ENCODE measurements at regions not wholly inside any gene's neighbourhood (a gene's known extent, or its start where the extent isn't known, plus 50 kb on each side); places are given as distances from the start of the nearest gene placed in this dataset.

DNA sequence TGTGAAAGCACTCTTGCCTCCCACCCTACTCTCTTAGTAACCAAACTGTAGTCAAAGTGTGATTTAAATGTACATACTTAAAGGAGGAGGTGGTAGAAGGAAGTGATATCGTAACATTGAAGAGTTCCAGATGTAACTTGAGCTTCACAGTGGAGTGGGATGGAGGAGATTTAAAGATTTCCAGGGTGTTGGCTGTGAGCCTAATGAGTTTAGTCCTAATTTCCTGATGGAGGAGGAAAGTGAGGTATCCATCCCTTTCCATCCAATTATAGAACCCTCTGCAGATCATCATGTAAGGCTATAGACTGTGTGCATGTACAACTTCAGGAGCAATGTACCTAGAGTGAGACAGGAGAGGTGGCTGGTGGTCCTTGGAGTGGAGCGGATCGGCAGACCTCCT is 1163.9 kb upstream of the SEMA6A start:
- Histone ChIP-seq H2BK15ac (ENCODE audit: low read length) (no peak overlapping the region), H3K9ac (ENCODE audit: low read depth, low read length, poor library complexity) (no peak overlapping the region), H4K8ac (ENCODE audit: low read depth, low read length) (no peak overlapping the region), H3K4me3 (ENCODE audit: low read length in 2 of 2) (no peak overlapping the region), H3K4ac (ENCODE audit: low read length) (no peak overlapping the region), H3K4me2 (ENCODE audit: insufficient read depth, low read length, poor library complexity, severe bottlenecking) (no peak overlapping the region), H2AFZ (ENCODE audit: low read length) (no peak overlapping the region), H3K14ac (ENCODE audit: low read length) (no peak overlapping the region), H3K18ac (ENCODE audit: low read length) (no peak overlapping the region), H3K23ac (ENCODE audit: low read depth, low read length, poor library complexity) (no peak overlapping the region), H3K36me3 (replicated peaks in 1 of 2; ENCODE audit: control insufficient read depth in 2 of 2, insufficient read depth in 2 of 2, low read length in 2 of 2) (no peaks in the 10 kb centered on the region), H2AK5ac (ENCODE audit: low read depth, low read length) (no peak overlapping the region), H3K27ac (replicated peaks; ENCODE audit: low read length) (no peak overlapping the region), H3K27me3 (ENCODE audit: control insufficient read depth in 3 of 3, insufficient read depth in 3 of 3, low read depth in 1 of 3, low read length in 3 of 3) (no peaks in the 10 kb centered on the region), H3K79me1 (ENCODE audit: low read depth, low read length) (no peaks in the 10 kb centered on the region), H2BK12ac (ENCODE audit: low read length) (no peak overlapping the region), H4K91ac (ENCODE audit: low read depth, low read length, poor library complexity) (no peak overlapping the region), H3K4me1 (ENCODE audit: control insufficient read depth in 2 of 2, insufficient read depth in 1 of 2, low read depth in 1 of 2, low read length in 2 of 2) (no peaks in the 10 kb centered on the region), H2BK5ac (ENCODE audit: low read length) (no peak overlapping the region), H3K9me3 (replicated peaks in 1 of 2; ENCODE audit: control insufficient read depth in 2 of 2, insufficient read depth in 1 of 2, low read depth in 1 of 2, low read length in 2 of 2) (no peaks in the 10 kb centered on the region), H2BK120ac (ENCODE audit: low read depth, low read length) (no peak overlapping the region)
- DNase-seq (ENCODE audit: low spot score), result no peak
- WGBS, 2 donors (ENCODE audit: extremely low coverage in 2 of 2, insufficient read length in 2 of 2, insufficient replicate concordance in 1 of 2), result no CpG with 5 or more reads among the region's 3 CpGs

DNA sequence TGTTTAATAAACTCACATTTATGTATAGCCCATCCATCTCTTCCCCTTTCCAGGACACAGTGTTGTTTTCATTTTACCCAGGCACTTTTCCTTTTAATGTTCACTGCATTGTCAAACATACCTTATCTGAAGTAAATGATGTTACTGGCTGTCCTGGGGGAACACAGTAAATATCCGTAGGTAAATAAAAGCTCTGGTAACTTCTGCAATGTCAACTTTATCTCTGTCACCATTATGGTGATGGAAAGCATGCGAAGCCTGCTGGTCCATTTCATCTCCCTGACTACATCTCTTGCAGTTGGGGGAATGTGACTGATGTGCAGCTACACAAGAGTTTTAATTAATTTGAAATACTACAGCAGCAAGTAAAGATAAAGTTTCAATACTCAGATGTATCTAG is 1162.1 kb upstream of the SEMA6A start:
- H2BK15ac ChIP-seq (ENCODE audit: low read length), result no peak overlapping the region
- H3K79me1 ChIP-seq (ENCODE audit: low read depth, low read length), result no peaks in the 10 kb centered on the region
- no peak overlapping the region for H2AFZ ChIP-seq (ENCODE audit: low read length)
- H4K91ac ChIP-seq (ENCODE audit: low read depth, low read length, poor library complexity), result no peak overlapping the region
- H2BK5ac ChIP-seq (ENCODE audit: low read length), result no peak overlapping the region
- H3K4ac ChIP-seq (ENCODE audit: low read length), result no peak overlapping the region
- no peak overlapping the region for H4K8ac ChIP-seq (ENCODE audit: low read depth, low read length)
- no peak overlapping the region for H2BK120ac ChIP-seq (ENCODE audit: low read depth, low read length)
- H3K27me3 ChIP-seq (ENCODE audit: control insufficient read depth in 3 of 3, insufficient read depth in 3 of 3, low read depth in 1 of 3, low read length in 3 of 3), result no peaks in the 10 kb centered on the region
- no peak overlapping the region for H3K9ac ChIP-seq (ENCODE audit: low read depth, low read length, poor library complexity)
- WGBS, 2 donors (ENCODE audit: extremely low coverage in 2 of 2, insufficient read length in 2 of 2, insufficient replicate concordance in 1 of 2), result no CpG with 5 or more reads among the region's 2 CpGs
- no peak overlapping the region for H2AK5ac ChIP-seq (ENCODE audit: low read depth, low read length)
- H3K4me2 ChIP-seq (ENCODE audit: insufficient read depth, low read length, poor library complexity, severe bottlenecking), result no peak overlapping the region
- no peak for DNase-seq (ENCODE audit: low spot score)
- peaks cover 0 to under 1% of the 10 kb centered on the region in 2 donors for H3K4me1 ChIP-seq (ENCODE audit: control insufficient read depth in 2 of 2, insufficient read depth in 1 of 2, low read depth in 1 of 2, low read length in 2 of 2)
- H3K36me3 ChIP-seq (replicated peaks in 1 of 2; ENCODE audit: control insufficient read depth in 2 of 2, insufficient read depth in 2 of 2, low read length in 2 of 2), result no peaks in the 10 kb centered on the region
- no peak overlapping the region for H3K4me3 ChIP-seq (ENCODE audit: low read length in 2 of 2)
- H3K27ac ChIP-seq (replicated peaks; ENCODE audit: low read length), result no peak overlapping the region
- no peak overlapping the region for H3K18ac ChIP-seq (ENCODE audit: low read length)
- H3K14ac ChIP-seq (ENCODE audit: low read length), result no peak overlapping the region
- no peak overlapping the region for H3K23ac ChIP-seq (ENCODE audit: low read depth, low read length, poor library complexity)
- H3K9me3 ChIP-seq (replicated peaks in 1 of 2; ENCODE audit: control insufficient read depth in 2 of 2, insufficient read depth in 1 of 2, low read depth in 1 of 2, low read length in 2 of 2), result no peaks in the 10 kb centered on the region
- no peak overlapping the region for H2BK12ac ChIP-seq (ENCODE audit: low read length)

DNA sequence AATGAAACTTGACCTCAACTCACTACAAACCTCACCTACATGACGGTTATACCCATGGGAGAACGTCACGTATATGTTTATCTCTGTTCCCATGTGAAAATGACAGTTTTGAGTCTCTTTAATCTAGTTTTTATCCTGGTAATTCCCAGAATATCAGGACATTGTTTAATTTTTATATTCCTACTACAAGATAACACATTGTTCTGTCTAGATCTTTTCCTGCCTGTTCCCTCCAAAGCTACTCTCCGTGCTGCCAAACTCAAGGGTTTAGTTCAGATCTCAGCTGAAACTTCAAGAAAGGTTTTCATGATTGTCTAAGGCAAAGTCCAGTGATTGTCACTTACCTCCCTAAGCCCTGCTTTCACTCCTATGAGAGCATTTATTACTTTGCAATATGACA is 1159.4 kb upstream of the SEMA6A start:
- Histone ChIP-seq H2AK5ac (ENCODE audit: low read depth, low read length) (no peak overlapping the region), H3K23ac (ENCODE audit: low read depth, low read length, poor library complexity) (no peak overlapping the region), H3K4me1 (ENCODE audit: control insufficient read depth in 2 of 2, insufficient read depth in 1 of 2, low read depth in 1 of 2, low read length in 2 of 2) (peaks cover 0 to 3% of the 10 kb centered on the region in 2 donors), H3K27ac (replicated peaks; ENCODE audit: low read length) (no peak overlapping the region), H3K36me3 (replicated peaks in 1 of 2; ENCODE audit: control insufficient read depth in 2 of 2, insufficient read depth in 2 of 2, low read length in 2 of 2) (no peaks in the 10 kb centered on the region), H3K18ac (ENCODE audit: low read length) (no peak overlapping the region), H3K79me1 (ENCODE audit: low read depth, low read length) (no peaks in the 10 kb centered on the region), H2AFZ (ENCODE audit: low read length) (no peak overlapping the region), H3K9me3 (replicated peaks in 1 of 2; ENCODE audit: control insufficient read depth in 2 of 2, insufficient read depth in 1 of 2, low read depth in 1 of 2, low read length in 2 of 2) (no peaks in the 10 kb centered on the region), H4K8ac (ENCODE audit: low read depth, low read length) (no peak overlapping the region), H3K4me2 (ENCODE audit: insufficient read depth, low read length, poor library complexity, severe bottlenecking) (no peak overlapping the region), H2BK15ac (ENCODE audit: low read length) (no peak overlapping the region), H3K9ac (ENCODE audit: low read depth, low read length, poor library complexity) (no peak overlapping the region), H3K14ac (ENCODE audit: low read length) (no peak overlapping the region), H3K4ac (ENCODE audit: low read length) (no peak overlapping the region), H4K91ac (ENCODE audit: low read depth, low read length, poor library complexity) (no peak overlapping the region), H3K27me3 (ENCODE audit: control insufficient read depth in 3 of 3, insufficient read depth in 3 of 3, low read depth in 1 of 3, low read length in 3 of 3) (no peaks in the 10 kb centered on the region), H3K4me3 (ENCODE audit: low read length in 2 of 2) (no peak overlapping the region), H2BK12ac (ENCODE audit: low read length) (no peak overlapping the region), H2BK120ac (ENCODE audit: low read depth, low read length) (no peak overlapping the region), H2BK5ac (ENCODE audit: low read length) (no peak overlapping the region)
- DNase-seq (ENCODE audit: low spot score), result no peak
- no CpG with 5 or more reads among the region's 4 CpGs for WGBS, 2 donors (ENCODE audit: extremely low coverage in 2 of 2, insufficient read length in 2 of 2, insufficient replicate concordance in 1 of 2)

DNA sequence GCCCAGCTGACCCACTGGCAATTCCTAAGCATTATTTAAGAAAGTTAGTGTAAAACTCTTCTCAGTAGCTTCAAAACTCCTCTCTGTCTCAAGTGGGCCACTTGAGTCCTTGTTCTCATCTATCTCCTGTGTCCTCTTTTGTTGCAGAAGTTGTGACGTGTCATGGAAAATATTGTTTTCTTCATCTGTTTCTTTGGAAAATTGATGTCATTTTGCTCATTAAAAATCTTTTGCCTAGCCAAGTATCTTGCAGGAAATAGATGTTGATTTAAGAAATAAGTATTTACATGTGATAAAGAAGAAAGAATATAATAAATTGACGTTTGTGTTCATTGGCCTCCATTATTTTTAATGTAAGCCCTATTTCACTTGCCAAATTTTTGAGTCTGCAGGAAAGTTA is 1158.4 kb upstream of the SEMA6A start:
- Histone ChIP-seq H4K8ac (ENCODE audit: low read depth, low read length) (no peak overlapping the region), H3K9ac (ENCODE audit: low read depth, low read length, poor library complexity) (no peak overlapping the region), H3K18ac (ENCODE audit: low read length) (no peak overlapping the region), H3K4me1 (ENCODE audit: control insufficient read depth in 2 of 2, insufficient read depth in 1 of 2, low read depth in 1 of 2, low read length in 2 of 2) (peaks cover 0 to 3% of the 10 kb centered on the region in 2 donors), H3K27ac (replicated peaks; ENCODE audit: low read length) (no peak overlapping the region), H2BK5ac (ENCODE audit: low read length) (no peak overlapping the region), H3K9me3 (replicated peaks in 1 of 2; ENCODE audit: control insufficient read depth in 2 of 2, insufficient read depth in 1 of 2, low read depth in 1 of 2, low read length in 2 of 2) (no peaks in the 10 kb centered on the region), H2BK12ac (ENCODE audit: low read length) (no peak overlapping the region), H2BK120ac (ENCODE audit: low read depth, low read length) (no peak overlapping the region), H3K4me2 (ENCODE audit: insufficient read depth, low read length, poor library complexity, severe bottlenecking) (no peak overlapping the region), H2AK5ac (ENCODE audit: low read depth, low read length) (no peak overlapping the region), H2AFZ (ENCODE audit: low read length) (no peak overlapping the region), H3K4me3 (ENCODE audit: low read length in 2 of 2) (no peak overlapping the region), H3K14ac (ENCODE audit: low read length) (no peak overlapping the region), H3K27me3 (ENCODE audit: control insufficient read depth in 3 of 3, insufficient read depth in 3 of 3, low read depth in 1 of 3, low read length in 3 of 3) (no peaks in the 10 kb centered on the region), H3K4ac (ENCODE audit: low read length) (no peak overlapping the region), H3K79me1 (ENCODE audit: low read depth, low read length) (no peaks in the 10 kb centered on the region), H2BK15ac (ENCODE audit: low read length) (no peak overlapping the region), H3K36me3 (replicated peaks in 1 of 2; ENCODE audit: control insufficient read depth in 2 of 2, insufficient read depth in 2 of 2, low read length in 2 of 2) (no peaks in the 10 kb centered on the region), H4K91ac (ENCODE audit: low read depth, low read length, poor library complexity) (no peak overlapping the region), H3K23ac (ENCODE audit: low read depth, low read length, poor library complexity) (no peak overlapping the region)
- no CpG with 5 or more reads among the region's 2 CpGs for WGBS, 2 donors (ENCODE audit: extremely low coverage in 2 of 2, insufficient read length in 2 of 2, insufficient replicate concordance in 1 of 2)
- no peak for DNase-seq (ENCODE audit: low spot score)

All from neuronal stem cell (in vitro differentiated cells).